Stimulated activated CD8-positive, alpha-beta memory T cell treated with anti-CD3 and anti-CD28 coated beads, Interleukin-4, amount 100 ng/mL, for 48 hours (primary cell): ENCODE measurements at regions not wholly inside any gene's neighbourhood (a gene's known extent, or its start where the extent isn't known, plus 50 kb on each side); places are given as distances from the start of the nearest gene placed in this dataset.
"Not testable (repeated sequence)": the region's sequence is repeated elsewhere in the genome, so short reads cannot be mapped to it uniquely, and the experiment has no call there.

Experiments
- DNase-seq: peaks from one replicate; pipeline ENCODE4 v3.0.0-alpha.2; 2020

DNA sequence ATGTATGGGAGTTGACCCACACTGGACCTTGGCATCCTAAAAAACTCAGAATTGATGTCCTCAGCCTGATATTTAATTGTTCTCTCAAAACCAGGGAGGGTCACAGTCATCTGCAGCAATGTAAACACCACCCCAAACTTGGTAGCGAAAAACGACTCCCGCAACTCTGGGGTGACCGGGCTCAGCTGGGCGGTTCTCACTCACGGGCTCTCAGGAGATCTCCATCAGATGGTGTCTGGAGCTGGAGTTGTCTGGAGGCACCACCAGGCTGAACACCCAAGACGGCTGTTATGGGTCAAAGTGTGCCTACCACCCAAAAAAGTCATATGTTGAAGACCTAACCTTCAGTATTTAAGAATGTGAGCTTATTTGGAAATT lies 50.9 kb upstream of the NXT1 start:
- no peak for DNase-seq

- no peak for DNase-seq
These were observed 51.5 kb upstream of the NXT1 start for GRCh38 chr20:23298926-23299672.

DNA sequence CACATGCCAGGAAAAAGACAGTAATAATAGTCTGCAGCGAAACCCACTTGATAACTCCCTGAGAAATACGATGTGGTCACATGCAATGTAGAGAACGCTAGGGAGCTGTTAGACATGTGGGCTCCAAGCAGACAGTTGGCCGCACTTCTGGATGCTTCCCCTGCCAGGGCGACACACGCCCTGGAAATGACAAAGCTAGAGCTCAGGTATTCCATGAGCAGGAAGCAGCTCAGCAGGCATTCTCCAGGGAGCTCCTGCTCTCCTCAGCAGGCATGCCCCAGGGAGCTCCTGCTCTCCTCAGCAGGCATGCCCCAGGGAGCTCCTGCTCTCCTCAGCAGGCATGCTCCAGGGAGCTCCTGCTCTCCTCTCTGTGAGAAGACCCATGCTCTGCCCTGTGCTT lies 52.4 kb upstream of the NXT1 start:
- DNase-seq: no peak

DNA sequence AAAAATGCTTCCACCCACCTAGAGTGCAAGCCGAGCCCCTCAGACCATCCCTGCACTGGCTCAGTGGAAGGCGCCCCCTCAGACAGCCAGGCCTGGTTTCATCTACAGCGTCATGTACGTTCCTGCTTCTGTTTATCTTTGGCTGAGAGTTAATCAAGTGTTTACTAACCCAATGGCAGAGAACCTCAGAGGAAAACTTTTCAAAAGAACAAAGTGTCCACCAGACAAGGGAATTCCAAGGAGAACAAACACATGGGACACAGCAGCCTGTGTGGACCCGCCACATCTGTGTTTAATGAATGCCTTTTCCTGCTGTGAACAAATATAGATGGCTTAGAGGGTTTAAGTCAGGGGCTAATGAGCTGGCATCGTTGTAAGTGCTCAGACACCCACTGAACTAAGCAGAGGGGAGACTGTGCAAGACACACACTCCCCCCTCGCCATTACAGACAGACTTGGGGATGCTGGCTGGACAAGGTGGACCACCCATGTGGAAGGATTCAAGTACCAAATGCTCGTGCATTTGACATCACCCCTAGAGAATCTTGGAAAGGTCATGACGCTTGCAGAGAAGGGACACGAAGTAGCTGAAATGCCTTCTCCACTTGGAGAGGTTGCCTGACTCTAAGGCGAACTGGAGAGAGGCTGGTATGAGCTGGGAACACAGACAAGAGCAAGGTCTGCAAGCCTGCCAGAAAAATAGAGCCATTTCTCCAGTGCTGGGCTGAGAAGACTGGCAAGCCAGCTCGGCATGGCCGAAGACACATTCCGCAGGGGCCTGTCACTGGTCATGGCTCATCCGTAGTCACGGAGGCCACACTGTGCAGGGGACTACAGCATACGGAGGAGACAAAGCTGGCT lies 53.5 kb upstream of the NXT1 start:
- DNase-seq: no peak

GRCh38 chr20:23295934-23296333 lies 54.7 kb upstream of the NXT1 start:
- no peak for DNase-seq

- no peak for DNase-seq
These were observed 55.9 kb upstream of the NXT1 start for GRCh38 chr20:23294671-23295070.

DNA sequence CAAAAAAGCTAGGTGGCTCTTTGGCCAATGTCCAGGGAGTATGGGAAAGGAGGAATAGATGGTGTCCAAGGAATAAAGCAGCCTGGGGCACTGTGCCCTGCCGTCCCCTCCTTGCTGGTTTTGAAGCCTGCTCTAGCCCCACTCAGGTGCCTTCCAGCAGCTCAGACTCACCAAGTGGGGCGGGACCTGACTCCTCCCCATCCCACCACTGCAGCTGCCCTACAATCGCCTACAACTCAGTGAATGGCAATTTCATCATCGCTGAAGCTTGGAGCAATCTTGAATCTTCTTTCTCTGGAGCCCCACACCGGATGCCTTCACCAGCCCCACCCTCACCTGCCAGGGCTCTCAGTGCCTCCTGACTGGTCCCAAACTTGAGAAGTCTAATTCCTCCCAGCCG lies 56.4 kb upstream of the NXT1 start:
- DNase-seq: no peak

DNA sequence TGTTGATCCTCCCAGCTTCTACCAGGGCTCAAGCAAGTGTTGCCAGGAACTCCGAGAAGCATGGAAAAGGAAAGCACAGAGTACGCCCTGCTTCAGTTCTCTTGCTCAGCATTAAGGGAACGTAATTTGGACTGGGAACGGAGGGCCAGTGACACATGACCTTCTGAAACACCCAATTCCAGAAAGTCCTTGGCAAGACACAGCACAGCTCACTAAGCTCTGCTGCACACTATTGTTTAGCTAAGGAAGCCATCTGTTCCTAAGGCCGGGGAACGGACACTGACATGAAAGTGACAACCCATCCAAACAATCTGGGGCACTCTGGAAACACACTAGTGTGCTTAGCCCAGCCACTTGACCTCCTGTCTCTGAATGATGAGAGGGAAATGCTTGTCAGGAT lies 56.9 kb upstream of the NXT1 start:
- DNase-seq: no peak

DNA sequence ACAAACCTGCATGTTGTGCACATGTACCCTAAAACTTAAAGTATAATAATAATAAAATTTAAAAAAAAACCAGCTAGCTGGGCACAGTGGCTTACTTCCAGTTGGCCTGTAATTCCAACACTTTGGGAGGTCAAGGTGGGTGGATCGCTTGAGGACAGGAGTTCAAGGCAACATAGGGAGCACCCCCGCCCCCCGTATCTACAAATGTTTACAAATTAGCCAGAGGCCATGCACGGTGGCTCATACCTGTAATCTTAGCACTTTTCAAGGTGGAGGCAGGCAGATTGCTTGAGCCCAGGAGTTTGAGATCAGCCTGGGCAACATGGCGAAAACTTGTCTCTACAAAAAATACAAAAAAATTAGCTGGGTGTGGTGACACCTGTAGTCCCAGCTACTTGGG lies 58.3 kb upstream of the NXT1 start:
- not testable (repeated sequence) for DNase-seq

DNA sequence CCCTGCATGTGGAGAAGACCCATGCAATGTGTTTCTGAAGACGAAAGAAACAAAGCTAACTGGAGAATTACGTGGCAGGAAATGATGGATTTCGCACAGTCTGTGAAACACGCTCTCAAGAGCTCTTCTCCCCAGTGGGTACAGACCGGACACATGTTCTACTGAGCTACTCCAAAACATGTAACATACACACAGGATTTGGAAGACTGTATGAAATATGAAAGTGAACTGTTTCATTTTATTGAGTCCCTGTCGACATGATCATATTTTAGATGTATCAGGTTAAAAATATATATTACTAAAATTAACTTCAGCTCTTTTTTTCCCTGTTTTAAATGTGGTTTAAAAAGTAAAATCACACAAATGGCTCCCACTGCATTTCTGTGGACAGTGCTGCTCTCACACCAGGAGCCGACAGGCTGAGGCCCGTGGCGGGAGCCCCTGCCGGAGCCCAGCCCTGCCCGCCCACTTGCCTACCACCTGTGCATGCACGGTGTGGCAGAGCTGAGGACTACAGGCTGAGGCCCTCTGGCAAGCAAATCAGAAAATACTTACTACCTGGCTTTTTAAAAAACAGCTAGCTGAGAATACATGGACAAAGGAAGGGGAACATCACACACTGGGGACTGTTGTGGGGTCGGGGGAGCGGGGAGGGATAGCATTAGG lies 58.9 kb upstream of the NXT1 start:
- DNase-seq: no peak

- no peak for DNase-seq
These were observed 59.6 kb upstream of the NXT1 start for GRCh38 chr20:23290761-23291574.

GRCh38 chr20:23289724-23290395 lies 60.7 kb upstream of the NXT1 start:
- DNase-seq: no peak

GRCh38 chr20:23289249-23289648 lies 61.3 kb upstream of the NXT1 start:
- DNase-seq: no peak

DNA sequence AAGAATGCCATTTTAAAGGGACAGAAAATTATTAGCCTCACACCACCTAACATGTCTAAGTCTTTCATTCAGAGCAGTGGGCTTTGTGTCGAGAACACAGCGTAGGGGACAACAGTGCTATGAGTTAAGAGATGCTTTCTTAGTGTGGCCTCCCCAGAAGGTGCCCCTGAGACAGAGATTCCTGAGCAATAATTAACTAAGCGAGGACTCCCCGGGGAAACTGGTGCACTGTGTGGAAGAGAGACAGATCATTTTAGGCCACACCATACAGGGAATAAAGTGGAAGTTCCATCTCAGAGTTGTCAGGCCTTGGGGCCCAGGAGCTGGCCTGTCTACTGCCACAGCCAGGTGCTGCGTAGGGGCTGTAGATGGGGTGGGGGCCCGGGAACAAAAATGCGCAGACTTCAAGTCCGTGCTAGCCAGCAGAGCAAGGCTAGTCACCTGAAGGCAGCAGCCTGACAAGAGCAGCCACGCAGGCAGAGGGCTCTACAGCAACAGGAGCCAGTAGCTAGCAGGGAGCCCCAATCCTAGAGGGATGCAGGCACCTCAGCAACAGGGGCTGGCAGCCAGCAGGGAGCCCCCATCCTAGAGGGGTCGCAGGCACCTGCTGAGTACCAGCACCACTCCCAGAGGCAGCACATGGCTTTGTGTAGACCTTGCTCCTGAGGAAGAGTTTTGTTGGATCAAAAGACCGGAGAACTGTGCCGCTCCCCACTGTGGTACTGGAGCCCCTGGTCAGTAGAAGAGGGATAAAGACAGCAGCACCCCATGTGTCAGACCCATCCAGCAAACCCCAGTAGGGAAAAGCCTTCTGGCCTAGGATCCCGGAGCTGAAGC lies 63.0 kb upstream of the NXT1 start:
- DNase-seq: no peak

DNA sequence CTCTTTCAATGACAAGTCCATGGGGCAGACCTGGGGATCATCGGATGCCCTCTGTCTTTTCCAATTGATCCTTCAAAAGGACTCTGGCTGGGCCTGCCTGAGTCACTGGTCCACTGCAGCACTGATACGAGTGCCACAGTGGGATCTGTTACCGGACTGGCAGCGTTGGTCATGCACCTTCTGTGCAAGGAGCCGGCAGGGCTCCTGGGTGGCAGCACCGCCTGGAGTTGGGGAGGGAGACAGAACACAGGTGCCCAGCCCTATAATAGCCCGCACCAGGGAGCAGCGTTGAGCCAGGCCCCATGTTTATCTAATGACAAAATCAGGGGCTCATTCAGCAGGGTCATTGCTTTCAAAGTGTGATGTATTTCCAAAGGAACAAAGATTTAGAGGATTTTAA lies 64.2 kb upstream of the NXT1 start:
- DNase-seq: no peak

GRCh38 chr20:23285536-23285935 lies 65.1 kb upstream of the NXT1 start:
- no peak for DNase-seq

- DNase-seq: no peak
These were observed 66.6 kb upstream of the NXT1 start for GRCh38 chr20:23284009-23284408.

DNA sequence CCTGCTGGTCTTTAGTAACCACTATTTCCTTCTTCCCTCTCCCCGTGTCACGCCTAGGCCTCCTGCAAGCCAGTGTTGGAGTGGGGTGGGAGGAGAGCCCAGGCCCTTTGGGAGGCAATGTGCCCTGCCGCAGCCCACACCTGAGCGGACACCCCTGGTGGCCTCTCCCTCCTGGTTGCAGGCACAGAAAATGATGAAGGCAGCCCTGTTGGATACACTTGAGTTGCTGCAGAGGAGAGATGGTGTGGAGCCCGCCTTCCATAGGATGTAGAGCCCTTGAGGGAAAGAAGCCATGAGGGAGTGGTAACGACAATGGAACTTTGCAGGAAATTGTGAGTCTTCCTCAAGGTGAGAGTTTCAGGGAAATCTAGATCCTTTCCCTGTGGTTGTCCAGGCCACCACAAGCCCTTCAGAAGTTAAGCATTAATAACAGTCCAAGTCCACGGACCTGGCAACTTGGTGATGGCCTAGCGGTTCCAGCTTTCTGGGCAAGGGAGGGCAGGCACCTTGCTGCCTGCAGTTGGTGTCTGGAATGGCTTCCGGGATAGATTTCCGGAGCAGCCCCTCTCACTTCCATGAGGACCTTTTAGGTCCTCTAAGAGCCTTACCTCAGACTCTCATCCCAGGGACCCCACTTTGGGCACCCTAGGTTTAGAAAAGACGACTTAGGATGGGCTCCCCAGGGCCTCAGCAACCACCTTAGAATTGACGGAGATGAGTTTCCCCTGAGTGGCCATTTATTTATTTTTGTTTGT lies 67.3 kb upstream of the NXT1 start:
- DNase-seq: no peak

GRCh38 chr20:23282546-23282945 lies 68.0 kb upstream of the NXT1 start:
- DNase-seq: no peak

DNA sequence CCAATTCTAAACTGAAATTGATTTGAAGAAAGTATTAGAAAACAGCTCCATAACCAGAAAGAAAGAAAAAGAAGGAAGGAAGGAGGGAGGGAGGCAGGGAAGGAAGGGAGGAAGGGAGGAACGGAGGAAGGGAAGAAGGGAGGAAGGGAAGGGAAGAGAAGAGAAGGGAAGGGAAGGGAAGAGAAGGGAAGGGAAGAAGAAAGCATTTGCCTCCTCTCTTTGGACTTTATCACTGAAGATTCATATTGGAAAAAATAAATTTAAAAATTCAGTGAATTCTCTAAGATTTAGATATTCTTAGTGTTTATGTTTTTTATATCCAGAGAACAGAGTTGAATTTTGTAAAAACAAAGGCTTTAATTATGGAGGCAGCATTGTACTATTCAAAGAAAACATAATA lies 68.5 kb upstream of the NXT1 start:
- no peak for DNase-seq

DNA sequence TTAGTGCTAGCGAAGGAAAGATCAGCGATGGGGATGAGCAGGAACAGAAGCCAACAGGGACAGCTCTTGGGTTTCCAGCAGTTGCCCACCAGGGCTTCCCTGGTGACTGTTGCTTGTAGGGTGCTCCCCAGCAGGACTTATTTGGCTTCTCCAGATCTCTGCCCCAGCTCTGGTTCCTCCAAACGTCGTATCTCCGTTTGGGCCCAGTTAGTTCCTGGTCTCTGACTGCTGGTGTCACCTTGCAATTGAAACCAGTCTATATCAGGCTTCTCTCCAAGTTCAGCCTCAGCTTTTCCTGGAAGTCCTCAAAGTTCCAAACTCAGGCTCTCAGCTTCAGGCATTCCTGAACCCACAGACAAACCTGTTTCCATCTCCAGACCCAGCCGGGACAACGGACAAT lies 70.8 kb upstream of the NXT1 start:
- DNase-seq: no peak
